ENCODE measurements at regions not wholly inside any gene's neighbourhood (a gene's known extent, or its start where the extent isn't known, plus 50 kb on each side); places are given as distances from the start of the nearest gene placed in this dataset.

- TF ChIP-seq POLR2AphosphoS5 (IDR thresholded peaks at IDR 0.05; ENCODE audit: low read depth, low read length), result no peak
- TF ChIP-seq FOXP2 (optimal IDR thresholded peaks at IDR 0.05; ENCODE audit: borderline replicate concordance, extremely low read depth, extremely low read length, insufficient read depth), result peak; percentile 41
- TF ChIP-seq REST (IDR thresholded peaks at IDR 0.05; ENCODE audit: insufficient read depth in 1 of 2, low read depth in 2 of 2, low read length in 2 of 2), result peak in 1 of 2 experiments; percentile 47; a peak in 1 of 4 replicates
- no peak for TF ChIP-seq SIN3A (IDR thresholded peaks at IDR 0.05; ENCODE audit: borderline replicate concordance, insufficient read depth, low read length)
- TF ChIP-seq TAF1 (IDR thresholded peaks at IDR 0.05; ENCODE audit: borderline replicate concordance, insufficient read depth, low read length), result no peak
These were observed 126.1 kb downstream of the SNX18 start for GRCh38 chr5:54643685-54644106.

DNA sequence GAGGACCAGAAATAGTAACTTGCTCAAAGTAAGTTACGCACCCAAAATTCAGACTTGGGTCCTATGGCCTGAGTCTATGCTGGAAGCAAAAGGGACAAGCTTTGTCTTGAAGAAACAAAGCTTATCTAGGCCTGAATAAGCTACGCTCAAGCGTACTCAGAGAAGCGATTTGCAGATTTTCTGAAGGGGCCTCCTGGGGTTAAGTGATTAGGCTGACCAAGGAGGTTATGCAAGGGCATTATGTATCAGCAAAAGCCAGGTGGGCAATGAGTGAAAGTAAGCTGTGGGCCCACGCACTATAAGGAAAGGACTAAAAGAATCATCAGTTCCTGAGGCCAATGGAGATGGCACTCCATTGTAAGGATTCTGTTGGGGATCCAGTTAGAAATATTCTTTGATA lies 122.1 kb downstream of the SNX18 start:
- no peak for TF ChIP-seq REST (IDR thresholded peaks at IDR 0.05; ENCODE audit: insufficient read depth in 1 of 2, low read depth in 2 of 2, low read length in 2 of 2)
- no peak for TF ChIP-seq POLR2AphosphoS5 (IDR thresholded peaks at IDR 0.05; ENCODE audit: low read depth, low read length)
- no peak for TF ChIP-seq FOXP2 (optimal IDR thresholded peaks at IDR 0.05; ENCODE audit: borderline replicate concordance, extremely low read depth, extremely low read length, insufficient read depth)
- no peak for TF ChIP-seq TAF1 (IDR thresholded peaks at IDR 0.05; ENCODE audit: borderline replicate concordance, insufficient read depth, low read length)
- TF ChIP-seq SIN3A (IDR thresholded peaks at IDR 0.05; ENCODE audit: borderline replicate concordance, insufficient read depth, low read length), result no peak

DNA sequence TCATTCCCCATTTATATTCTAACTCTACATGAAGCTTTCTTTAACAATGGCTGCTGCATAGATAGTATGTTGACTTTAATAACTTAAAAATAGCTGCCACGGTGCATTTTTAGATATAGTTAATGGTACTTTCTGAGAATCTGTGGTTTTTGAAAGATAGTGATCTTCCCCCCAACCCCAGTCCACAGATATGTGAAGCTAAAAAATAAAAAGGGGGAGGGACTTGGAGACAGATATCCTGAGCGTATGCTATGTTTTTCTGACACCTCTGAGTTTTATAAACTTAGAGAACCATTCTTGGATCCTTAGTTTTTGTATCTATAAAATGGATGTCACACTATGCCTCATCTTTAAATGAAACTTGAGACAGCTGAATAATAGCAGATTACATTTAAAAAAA lies 120.5 kb downstream of the SNX18 start:
- no peak for TF ChIP-seq FOXP2 (optimal IDR thresholded peaks at IDR 0.05; ENCODE audit: borderline replicate concordance, extremely low read depth, extremely low read length, insufficient read depth)
- no peak for TF ChIP-seq TAF1 (IDR thresholded peaks at IDR 0.05; ENCODE audit: borderline replicate concordance, insufficient read depth, low read length)
- TF ChIP-seq REST (IDR thresholded peaks at IDR 0.05; ENCODE audit: insufficient read depth in 1 of 2, low read depth in 2 of 2, low read length in 2 of 2), result no peak
- no peak for TF ChIP-seq SIN3A (IDR thresholded peaks at IDR 0.05; ENCODE audit: borderline replicate concordance, insufficient read depth, low read length)
- no peak for TF ChIP-seq POLR2AphosphoS5 (IDR thresholded peaks at IDR 0.05; ENCODE audit: low read depth, low read length)

DNA sequence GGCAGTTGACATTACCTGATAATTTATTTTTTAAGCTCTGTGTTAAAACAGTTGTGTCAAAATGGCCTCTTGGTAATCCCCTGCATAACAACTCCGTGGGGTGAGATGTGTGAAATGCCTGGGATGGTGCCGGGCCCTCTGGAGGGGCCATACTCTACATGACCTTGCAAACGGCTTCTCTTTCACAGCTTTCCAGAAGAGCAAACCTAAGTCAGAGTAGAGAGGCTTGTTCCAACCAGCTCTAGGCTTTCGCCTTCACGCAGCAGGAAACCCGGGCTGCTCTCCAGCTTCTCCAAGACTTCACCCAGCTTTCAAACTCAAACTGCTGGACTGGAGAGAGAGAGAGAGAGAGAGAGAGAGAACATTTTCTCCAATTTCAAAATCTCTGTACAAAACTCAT lies 120.1 kb downstream of the SNX18 start:
- TF ChIP-seq POLR2AphosphoS5 (IDR thresholded peaks at IDR 0.05; ENCODE audit: low read depth, low read length), result no peak

DNA sequence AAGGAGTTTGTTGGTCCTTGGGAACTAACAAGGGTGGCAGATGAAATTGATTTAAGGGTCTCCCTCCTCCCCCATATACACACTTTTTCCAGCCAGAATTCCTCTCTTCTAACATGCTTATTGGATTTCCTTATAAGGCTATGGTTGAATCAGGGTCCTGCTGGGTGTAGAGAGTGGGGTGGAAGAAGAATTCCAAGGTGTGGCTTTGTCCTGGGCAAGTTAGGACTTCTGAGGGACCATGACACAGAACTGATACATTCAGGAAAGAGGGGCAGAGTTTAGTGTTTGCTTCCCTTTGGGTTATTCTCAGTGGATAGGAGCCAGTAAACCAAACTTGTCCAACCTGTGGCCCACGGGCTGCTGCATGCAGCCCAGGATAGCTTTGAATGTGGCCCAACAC lies 116.5 kb downstream of the SNX18 start:
- TF ChIP-seq TAF1 (IDR thresholded peaks at IDR 0.05; ENCODE audit: borderline replicate concordance, insufficient read depth, low read length), result no peak
- TF ChIP-seq REST (IDR thresholded peaks at IDR 0.05; ENCODE audit: insufficient read depth in 1 of 2, low read depth in 2 of 2, low read length in 2 of 2), result no peak
- no peak for TF ChIP-seq POLR2AphosphoS5 (IDR thresholded peaks at IDR 0.05; ENCODE audit: low read depth, low read length)
- no peak for TF ChIP-seq FOXP2 (optimal IDR thresholded peaks at IDR 0.05; ENCODE audit: borderline replicate concordance, extremely low read depth, extremely low read length, insufficient read depth)
- TF ChIP-seq SIN3A (IDR thresholded peaks at IDR 0.05; ENCODE audit: borderline replicate concordance, insufficient read depth, low read length), result no peak

Measured in PFSK-1 (cell line).